ENCODE measurements at regions not wholly inside any gene's neighbourhood (a gene's known extent, or its start where the extent isn't known, plus 50 kb on each side); places are given as distances from the start of the nearest gene placed in this dataset.

- no peak for TF ChIP-seq FOXM1 (IDR thresholded peaks at IDR 0.05; ENCODE audit: borderline replicate concordance, low read depth)
- TF ChIP-seq, protein P1, sequence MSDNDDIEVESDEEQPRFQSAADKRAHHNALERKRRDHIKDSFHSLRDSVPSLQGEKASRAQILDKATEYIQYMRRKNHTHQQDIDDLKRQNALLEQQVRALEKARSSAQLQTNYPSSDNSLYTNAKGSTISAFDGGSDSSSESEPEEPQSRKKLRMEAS (IDR thresholded peaks at IDR 0.05) = no peak
Measured at GRCh38 chr7:12898620-12899019, 211.2 kb downstream of the ARL4A start.
